Lower leg skin (tissue), 4 donors: ENCODE measurements at regions not wholly inside any gene's neighbourhood (a gene's known extent, or its start where the extent isn't known, plus 50 kb on each side); places are given as distances from the start of the nearest gene placed in this dataset.

Experiments used
- DNase-seq, 2 donors: peaks; one replicate each; pipeline ENCODE4 v3.0.0-alpha.2; 2019; ENCODE audit warnings: low spot score in 2 of 2
- H3K4me3 ChIP-seq: fragments of 200-600 bp; sonication (generic); 2 replicates; pipeline ENCODE4 v1.5.1; 2017; ENCODE audit warnings: mild to moderate bottlenecking, low read depth; ENCODE audit not compliant: poor library complexity, severe bottlenecking
- POLR2A ChIP-seq, 2 donors: fragments of 450-650 bp; IDR thresholded peaks; one replicate each; pipeline ENCODE4 v1.6.1; 2016 to 2017; ENCODE audit warnings: antibody characterized with exemption in 2 of 2, mild to moderate bottlenecking in 1 of 2, moderate library complexity in 1 of 2
- WGBS, 2 donors: methylation state at CpG; one replicate each; pipeline ENCODE4 v1.1.5; 2018; 5-methylcytosine and 5-hydroxymethylcytosine counted together
- intact Hi-C: fragments of 100-400 bp; cut with DNase I; formaldehyde crosslinking; loops from one replicate; pipeline ENCODE4 v1.15.0; 2023; ENCODE audit warnings: low total_unique reads
- TF ChIP-seq, protein P1 (sequence below), 3 donors: fragments of 450-650 bp; IDR thresholded peaks; one replicate each; pipeline ENCODE4 v1.5.1; 2016; ENCODE audit warnings: antibody characterized with exemption in 3 of 3, mild to moderate bottlenecking in 3 of 3, moderate library complexity in 2 of 3

- no peak for TF ChIP-seq POLR2A (IDR thresholded peaks at IDR 0.05)
- TF ChIP-seq, protein P1, sequence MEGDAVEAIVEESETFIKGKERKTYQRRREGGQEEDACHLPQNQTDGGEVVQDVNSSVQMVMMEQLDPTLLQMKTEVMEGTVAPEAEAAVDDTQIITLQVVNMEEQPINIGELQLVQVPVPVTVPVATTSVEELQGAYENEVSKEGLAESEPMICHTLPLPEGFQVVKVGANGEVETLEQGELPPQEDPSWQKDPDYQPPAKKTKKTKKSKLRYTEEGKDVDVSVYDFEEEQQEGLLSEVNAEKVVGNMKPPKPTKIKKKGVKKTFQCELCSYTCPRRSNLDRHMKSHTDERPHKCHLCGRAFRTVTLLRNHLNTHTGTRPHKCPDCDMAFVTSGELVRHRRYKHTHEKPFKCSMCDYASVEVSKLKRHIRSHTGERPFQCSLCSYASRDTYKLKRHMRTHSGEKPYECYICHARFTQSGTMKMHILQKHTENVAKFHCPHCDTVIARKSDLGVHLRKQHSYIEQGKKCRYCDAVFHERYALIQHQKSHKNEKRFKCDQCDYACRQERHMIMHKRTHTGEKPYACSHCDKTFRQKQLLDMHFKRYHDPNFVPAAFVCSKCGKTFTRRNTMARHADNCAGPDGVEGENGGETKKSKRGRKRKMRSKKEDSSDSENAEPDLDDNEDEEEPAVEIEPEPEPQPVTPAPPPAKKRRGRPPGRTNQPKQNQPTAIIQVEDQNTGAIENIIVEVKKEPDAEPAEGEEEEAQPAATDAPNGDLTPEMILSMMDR (IDR thresholded peaks at IDR 0.05), result no peak
- peak in 1 of 2 donors; percentile 72 for DNase-seq
- WGBS, 2 donors, result 47 to 57% methylated on average over 8 to 14 of the region's 14 CpGs
- H3K4me3 ChIP-seq, result no peak overlapping the region
- intact Hi-C loops, result no loop called here
These were observed 151.2 kb upstream of the C14orf180 start for GRCh38 chr14:104428333-104428851.

GRCh38 chr14:104428860-104429259, 150.7 kb upstream of the C14orf180 start:
- intact Hi-C loops, result no loop called here
- DNase-seq, result no peak
- H3K4me3 ChIP-seq, result no peak overlapping the region
- WGBS, 2 donors, result 34 to 40% methylated on average over 9 of the region's 9 CpGs
- TF ChIP-seq POLR2A (IDR thresholded peaks at IDR 0.05), result no peak
- TF ChIP-seq, protein P1 (IDR thresholded peaks at IDR 0.05), result no peak

- intact Hi-C loops, result no loop called here
- 58 to 62% methylated on average over 30 of the region's 30 CpGs for WGBS, 2 donors
- peak in 1 of 2 donors; percentile 78 for DNase-seq
- H3K4me3 ChIP-seq, result no peak overlapping the region
- TF ChIP-seq, protein P1 (IDR thresholded peaks at IDR 0.05), result no peak
- TF ChIP-seq POLR2A (IDR thresholded peaks at IDR 0.05), result no peak
These were observed 150.2 kb upstream of the C14orf180 start for GRCh38 chr14:104429291-104429861.

- H3K4me3 ChIP-seq, result no peak overlapping the region
- no peak for TF ChIP-seq POLR2A (IDR thresholded peaks at IDR 0.05)
- TF ChIP-seq, protein P1 (IDR thresholded peaks at IDR 0.05), result no peak
- intact Hi-C loops, result no loop called here
- DNase-seq, result peak in 1 of 2 donors; percentile 78
- 85 to 88% methylated on average over 15 of the region's 15 CpGs for WGBS, 2 donors
These were observed 148.1 kb upstream of the C14orf180 start for GRCh38 chr14:104431351-104431928.

GRCh38 chr14:104431929-104432541, 147.5 kb upstream of the C14orf180 start:
- DNase-seq, result no peak
- TF ChIP-seq, protein P1 (IDR thresholded peaks at IDR 0.05), result no peak
- no peak for TF ChIP-seq POLR2A (IDR thresholded peaks at IDR 0.05)
- WGBS, 2 donors, result 77 to 83% methylated on average over 11 of the region's 11 CpGs
- intact Hi-C loops, result no loop called here
- H3K4me3 ChIP-seq, result no peak overlapping the region
